Fibroblast of the conjunctiva (primary cell): ENCODE measurements at regions not wholly inside any gene's neighbourhood (a gene's known extent, or its start where the extent isn't known, plus 50 kb on each side); places are given as distances from the start of the nearest gene placed in this dataset.
"Not testable (repeated sequence)": the region's sequence is repeated elsewhere in the genome, so short reads cannot be mapped to it uniquely, and the experiment has no call there.

Experiments
- DNase-seq: peaks from one replicate; pipeline ENCODE4 v3.0.0-alpha.2; 2010; ENCODE audit warnings: low read depth

GRCh38 chr16:59632276-59632855 lies 898.2 kb upstream of the GOT2 start:
- DNase-seq, result peak; percentile 64

- not testable (repeated sequence) for DNase-seq
Observed at GRCh38 chr16:59624381-59624780, 890.3 kb upstream of the GOT2 start.

DNA sequence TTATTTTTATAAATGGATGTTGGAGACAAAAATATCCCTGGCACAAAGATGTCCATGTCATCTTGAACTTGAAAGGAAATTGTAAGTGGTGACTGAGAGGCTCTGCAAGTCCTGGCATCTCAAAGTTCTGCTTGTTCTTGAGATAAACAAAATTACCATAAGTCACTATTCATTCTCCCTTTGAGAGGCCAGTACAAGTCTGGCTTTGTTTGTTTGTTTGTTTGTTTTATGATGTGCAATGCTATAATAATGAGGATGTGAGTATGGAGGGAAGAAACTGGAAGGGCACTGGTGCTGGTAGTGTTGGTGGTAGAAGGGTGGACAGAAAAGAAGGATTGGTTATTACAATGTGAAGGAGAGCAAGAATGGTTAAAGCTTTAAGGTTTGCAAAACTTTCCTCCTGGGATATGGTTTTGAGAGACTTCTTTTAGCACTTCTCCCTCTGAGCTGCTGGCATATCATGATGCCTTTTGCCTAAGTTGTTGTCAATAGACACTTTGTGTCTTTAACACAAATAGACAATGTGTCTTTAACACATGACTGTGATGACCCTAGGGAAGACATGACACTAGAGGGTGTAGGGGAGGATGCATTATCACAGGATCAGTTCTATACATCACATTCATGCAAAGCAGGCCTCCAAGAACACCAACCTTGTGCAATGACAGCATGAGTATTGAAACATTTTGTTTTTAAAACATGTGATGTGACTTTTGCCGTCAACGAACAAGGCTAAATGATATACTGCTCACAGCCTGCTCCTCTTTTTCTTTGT lies 880.5 kb upstream of the GOT2 start:
- DNase-seq, result no peak

DNA sequence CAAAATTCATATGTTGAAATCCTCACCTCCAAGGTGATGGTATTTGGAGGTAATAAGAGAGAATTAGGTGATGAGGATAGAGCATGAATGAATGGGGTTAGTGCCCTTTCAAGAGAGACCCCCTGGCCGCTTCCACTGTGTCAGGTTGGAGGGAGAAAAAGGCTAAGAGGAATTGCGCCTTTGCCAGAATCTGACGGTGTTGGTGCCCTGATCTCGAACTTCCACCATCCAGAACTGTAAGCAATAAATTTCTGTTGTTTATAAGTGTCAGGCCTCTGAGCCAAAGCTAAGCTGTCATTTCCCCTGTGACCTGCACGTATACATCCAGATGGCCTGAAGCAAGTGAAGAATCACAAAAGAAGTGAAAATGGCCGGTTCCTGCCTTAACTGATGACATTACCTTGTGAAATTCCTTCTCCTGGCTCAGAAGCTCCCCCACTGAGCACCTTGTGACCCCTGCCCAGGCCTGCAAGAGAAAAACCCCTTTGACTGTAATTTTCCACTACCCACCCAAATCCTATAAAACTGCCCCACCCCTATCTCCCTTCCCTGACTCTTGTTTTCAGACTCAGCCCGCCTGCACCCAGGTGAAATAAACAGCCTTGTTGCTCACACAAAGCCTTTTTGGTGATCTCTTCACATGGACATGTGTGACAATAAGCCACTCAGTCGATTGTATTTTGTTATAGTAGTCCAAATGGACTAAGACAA lies 878.9 kb upstream of the GOT2 start:
- DNase-seq, result not testable (repeated sequence)

- DNase-seq, result no peak
Observed at GRCh38 chr16:59612094-59612493, 878.0 kb upstream of the GOT2 start.

- DNase-seq, result no peak
Observed at GRCh38 chr16:59611556-59611955, 877.4 kb upstream of the GOT2 start.

- no peak for DNase-seq
Observed at GRCh38 chr16:59605706-59606105, 871.6 kb upstream of the GOT2 start.

- no peak for DNase-seq
Observed at GRCh38 chr16:59604354-59604753, 870.2 kb upstream of the GOT2 start.

DNA sequence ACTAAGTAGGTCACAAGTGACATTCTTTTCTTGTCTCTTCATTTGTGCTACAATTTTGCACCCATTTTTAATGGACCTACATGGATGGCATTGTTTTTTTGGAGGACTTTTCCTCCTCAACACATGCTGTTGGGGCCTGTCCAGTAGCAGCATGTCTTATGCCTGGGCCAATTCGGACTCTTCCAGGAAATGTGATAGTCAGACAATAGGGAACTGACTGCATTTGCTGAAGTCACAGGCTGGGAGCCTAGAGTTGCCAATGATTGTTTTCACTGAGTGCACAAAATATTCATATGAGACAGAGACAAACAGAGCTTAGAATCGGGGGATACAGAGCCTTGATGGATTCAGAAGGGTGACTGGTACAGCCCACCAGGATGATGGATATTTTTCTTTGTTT lies 867.3 kb upstream of the GOT2 start:
- DNase-seq, result no peak

GRCh38 chr16:59597269-59597668 lies 863.2 kb upstream of the GOT2 start:
- no peak for DNase-seq

GRCh38 chr16:59596693-59597092 lies 862.6 kb upstream of the GOT2 start:
- no peak for DNase-seq

GRCh38 chr16:59593194-59593661 lies 859.1 kb upstream of the GOT2 start:
- DNase-seq, result peak; percentile 79

- no peak for DNase-seq
Observed at GRCh38 chr16:59591480-59591879, 857.4 kb upstream of the GOT2 start.

GRCh38 chr16:59590845-59591244 lies 856.7 kb upstream of the GOT2 start:
- DNase-seq, result no peak

DNA sequence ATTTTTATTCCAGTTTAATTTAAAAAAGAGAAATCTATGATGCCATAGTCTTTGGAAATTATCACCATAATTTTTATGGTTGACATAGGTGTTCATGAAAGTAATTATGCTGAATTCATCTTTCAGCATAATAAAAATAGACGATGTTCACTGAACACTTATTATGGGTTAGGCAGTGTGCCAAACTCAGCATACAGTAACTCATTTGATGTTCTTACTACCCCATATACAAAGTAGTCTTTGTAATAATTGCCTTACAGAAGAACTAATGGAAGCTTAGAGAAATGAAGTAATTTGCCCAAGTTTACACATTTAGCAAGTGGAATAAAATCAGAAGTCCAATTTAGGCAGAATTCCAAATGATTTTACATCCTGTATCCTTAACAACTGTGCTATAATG lies 852.2 kb upstream of the GOT2 start:
- no peak for DNase-seq

- DNase-seq, result no peak
Observed at GRCh38 chr16:59574296-59574695, 840.2 kb upstream of the GOT2 start.

GRCh38 chr16:59573528-59574271 lies 839.6 kb upstream of the GOT2 start:
- peak; percentile 61 for DNase-seq

- DNase-seq, result no peak
Observed at GRCh38 chr16:59567496-59567895, 833.4 kb upstream of the GOT2 start.

- no peak for DNase-seq
Observed at GRCh38 chr16:59566446-59566845, 832.3 kb upstream of the GOT2 start.

- DNase-seq, result no peak
Observed at GRCh38 chr16:59558679-59559078, 824.6 kb upstream of the GOT2 start.

- no peak for DNase-seq
Observed at GRCh38 chr16:59552164-59552563, 818.0 kb upstream of the GOT2 start.

DNA sequence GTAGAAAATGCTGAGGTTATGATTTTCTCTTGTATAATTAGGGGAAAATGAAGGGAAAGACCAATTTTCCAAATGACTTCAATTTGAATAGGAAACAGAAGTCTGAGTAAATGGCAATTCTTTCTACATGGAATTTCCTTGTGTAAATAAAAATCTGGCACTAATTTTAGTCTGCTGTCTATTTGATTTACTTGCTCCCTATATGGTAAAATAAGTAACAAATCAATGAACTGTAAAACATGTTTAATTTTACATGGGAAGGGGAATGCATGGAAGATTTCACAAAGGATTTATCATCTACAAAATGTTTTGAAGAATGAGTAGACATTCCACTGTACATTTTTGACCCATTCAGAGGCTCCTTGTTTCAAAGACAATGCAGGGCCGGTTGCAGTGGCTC lies 811.6 kb upstream of the GOT2 start:
- DNase-seq, result no peak
